Epithelial cell of proximal tubule (primary cell): ENCODE measurements at regions not wholly inside any gene's neighbourhood (a gene's known extent, or its start where the extent isn't known, plus 50 kb on each side); places are given as distances from the start of the nearest gene placed in this dataset.

ENCODE experiments used
- DNase-seq: peaks from one replicate; pipeline ENCODE4 v3.0.0-alpha.2; 2011; ENCODE audit warnings: low read depth
- H3K4me3 ChIP-seq: 2 replicates; pipeline ENCODE4 v1.5.1; 2011; ENCODE audit warnings: low read depth, mild to moderate bottlenecking, low read length
- CTCF ChIP-seq: conservative IDR thresholded peaks from 2 replicates; pipeline ENCODE4 v1.5.1; 2012; ENCODE audit warnings: low read depth, mild to moderate bottlenecking, low read length

GRCh38 chr3:88957711-88958439 is 149.5 kb upstream of the EPHA3 start:
- no peak for DNase-seq
- no peak for TF ChIP-seq CTCF
- no peak overlapping the region for H3K4me3 ChIP-seq

GRCh38 chr3:88960019-88960418 is 147.4 kb upstream of the EPHA3 start:
- H3K4me3 ChIP-seq: no peak overlapping the region
- no peak for TF ChIP-seq CTCF
- no peak for DNase-seq

GRCh38 chr3:88963003-88963402 is 144.4 kb upstream of the EPHA3 start:
- no peak overlapping the region for H3K4me3 ChIP-seq
- no peak for TF ChIP-seq CTCF
- DNase-seq: no peak

- TF ChIP-seq CTCF: no peak
- no peak overlapping the region for H3K4me3 ChIP-seq
- DNase-seq: no peak
Observed at GRCh38 chr3:88979760-88980159, 127.7 kb upstream of the EPHA3 start.

GRCh38 chr3:88983458-88983857 is 124.0 kb upstream of the EPHA3 start:
- DNase-seq: no peak
- no peak overlapping the region for H3K4me3 ChIP-seq
- TF ChIP-seq CTCF: no peak

- no peak for DNase-seq
- TF ChIP-seq CTCF: no peak
- no peak overlapping the region for H3K4me3 ChIP-seq
Observed at GRCh38 chr3:88984256-88984655, 123.2 kb upstream of the EPHA3 start.

- DNase-seq: no peak
Observed at GRCh38 chr3:88984832-88985231, 122.6 kb upstream of the EPHA3 start.

More at GRCh38 chr3:88984832-88985231, 122.6 kb upstream of the EPHA3 start:
- TF ChIP-seq CTCF: no peak
- no peak overlapping the region for H3K4me3 ChIP-seq
